Right lobe of liver (tissue), 6 donors: ENCODE measurements at regions not wholly inside any gene's neighbourhood (a gene's known extent, or its start where the extent isn't known, plus 50 kb on each side); places are given as distances from the start of the nearest gene placed in this dataset.

Experiments used
- ATAC-seq, 4 donors: fragments of 200-7000 bp; cut with Tn5 transposase; one replicate each; pipeline ENCODE4 v1.9.1; 2020; ENCODE audit warnings: mild to moderate bottlenecking in 4 of 4, moderate library complexity in 4 of 4
- DNase-seq, 3 donors: peaks; one replicate each; pipeline ENCODE4 v3.0.0-alpha.2; 2020
- H3K27ac ChIP-seq, 3 donors: fragments of 200-600 bp; one replicate each; pipeline ENCODE4 v1.8.0; 2022
- H3K27me3 ChIP-seq, 2 donors: fragments of 200-600 bp; one replicate each; pipeline ENCODE4 v1.8.0; 2022
- H3K36me3 ChIP-seq, 4 donors: fragments of 200-600 bp; sonication (generic) in 1 of 4; one replicate each; pipeline versions ENCODE4 v1.5.1 to v1.8.0; 2017 to 2022; ENCODE audit warnings: control low read depth in 1 of 4
- H3K4me1 ChIP-seq, 4 donors: fragments of 200-600 bp; sonication (generic) in 1 of 4; one replicate each; pipeline versions ENCODE4 v1.5.1 to v1.8.0; 2017 to 2022; ENCODE audit warnings: control low read depth in 1 of 4
- H3K4me3 ChIP-seq, 3 donors: fragments of 200-600 bp; one replicate each; pipeline ENCODE4 v1.8.0; 2022
- H3K9me3 ChIP-seq, 4 donors: fragments of 200-600 bp; sonication (generic) in 1 of 4; one replicate each; pipeline versions ENCODE4 v1.5.1 to v1.8.0; 2017 to 2022; ENCODE audit warnings: control low read depth in 1 of 4
- POLR2A ChIP-seq: fragments of 450-650 bp; IDR thresholded peaks from one replicate; pipeline ENCODE4 v1.6.1; 2017; ENCODE audit warnings: antibody characterized with exemption, mild to moderate bottlenecking
- WGBS: methylation state at CpG from one replicate; pipeline ENCODE4 v1.1.6; 2018; ENCODE audit warnings: low coverage, low lambda C conversion rate; ENCODE audit not compliant: insufficient coverage; ENCODE audit errors: missing lambda C conversion rate; 5-methylcytosine and 5-hydroxymethylcytosine counted together
- intact Hi-C, 2 donors: fragments of 100-400 bp; cut with DNase I; formaldehyde crosslinking; loops; one replicate each; pipeline versions ENCODE4 v1.11.2 to v1.14.1; 2022
- TF ChIP-seq, protein P1 (sequence below), 4 donors: fragments of 200-600 bp in 3 of 4; fragments of 450-650 bp in 1 of 4; IDR thresholded peaks; one replicate each; pipeline versions ENCODE4 v1.5.1 to v1.8.0; 2016 to 2022; ENCODE audit warnings: antibody characterized with exemption in 4 of 4, mild to moderate bottlenecking in 2 of 4
- donor health status: DM: no; HTN: yes; CAD: no.
- donor health status: DM: no; HTN: no; CAD: no.
- donor health status: DM: no; HTN: no; CAD: no.
- donor health status: DM: no; HTN: yes; CAD: no.
- donor health status: DM: no; HTN: yes; CAD: no.

GRCh38 chr13:19332378-19332777, 150.8 kb upstream of the TUBA3C start:
- 37% methylated on average over 3 of the region's 3 CpGs for WGBS
- Histone ChIP-seq H3K27ac (no peak overlapping the region), H3K27me3 (no peaks in the 10 kb centered on the region), H3K4me3 (no peak overlapping the region), H3K9me3 (no peaks in the 10 kb centered on the region), H3K36me3 (no peaks in the 10 kb centered on the region), H3K4me1 (no peaks in the 10 kb centered on the region)
- no peak for TF ChIP-seq POLR2A
- TF ChIP-seq, protein P1, sequence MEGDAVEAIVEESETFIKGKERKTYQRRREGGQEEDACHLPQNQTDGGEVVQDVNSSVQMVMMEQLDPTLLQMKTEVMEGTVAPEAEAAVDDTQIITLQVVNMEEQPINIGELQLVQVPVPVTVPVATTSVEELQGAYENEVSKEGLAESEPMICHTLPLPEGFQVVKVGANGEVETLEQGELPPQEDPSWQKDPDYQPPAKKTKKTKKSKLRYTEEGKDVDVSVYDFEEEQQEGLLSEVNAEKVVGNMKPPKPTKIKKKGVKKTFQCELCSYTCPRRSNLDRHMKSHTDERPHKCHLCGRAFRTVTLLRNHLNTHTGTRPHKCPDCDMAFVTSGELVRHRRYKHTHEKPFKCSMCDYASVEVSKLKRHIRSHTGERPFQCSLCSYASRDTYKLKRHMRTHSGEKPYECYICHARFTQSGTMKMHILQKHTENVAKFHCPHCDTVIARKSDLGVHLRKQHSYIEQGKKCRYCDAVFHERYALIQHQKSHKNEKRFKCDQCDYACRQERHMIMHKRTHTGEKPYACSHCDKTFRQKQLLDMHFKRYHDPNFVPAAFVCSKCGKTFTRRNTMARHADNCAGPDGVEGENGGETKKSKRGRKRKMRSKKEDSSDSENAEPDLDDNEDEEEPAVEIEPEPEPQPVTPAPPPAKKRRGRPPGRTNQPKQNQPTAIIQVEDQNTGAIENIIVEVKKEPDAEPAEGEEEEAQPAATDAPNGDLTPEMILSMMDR (IDR thresholded peaks at IDR 0.05) = no peak
- ATAC-seq (no peak), DNase-seq (no peak)
- intact Hi-C loops = no loop called here

GRCh38 chr13:19329365-19329764, 147.7 kb upstream of the TUBA3C start:
- no peaks in the 10 kb centered on the region for H3K4me1 ChIP-seq
- no peaks in the 10 kb centered on the region for H3K9me3 ChIP-seq
- 34% methylated on average over 3 of the region's 3 CpGs for WGBS
- no peak for ATAC-seq
- no peak overlapping the region for H3K4me3 ChIP-seq
- no peaks in the 10 kb centered on the region for H3K36me3 ChIP-seq
- TF ChIP-seq, protein P1 (IDR thresholded peaks at IDR 0.05) = no peak
- no peak for TF ChIP-seq POLR2A
- no peak for DNase-seq
- intact Hi-C loops = no loop called here
- H3K27me3 ChIP-seq = no peaks in the 10 kb centered on the region
- H3K27ac ChIP-seq = no peak overlapping the region

- DNase-seq = no peak
- Histone ChIP-seq H3K36me3 (no peaks in the 10 kb centered on the region), H3K4me3 (no peak overlapping the region), H3K4me1 (no peaks in the 10 kb centered on the region), H3K9me3 (no peaks in the 10 kb centered on the region), H3K27me3 (no peaks in the 10 kb centered on the region), H3K27ac (no peak overlapping the region)
- no peak for ATAC-seq
- TF ChIP-seq, protein P1 (IDR thresholded peaks at IDR 0.05) = no peak
- TF ChIP-seq POLR2A = no peak
- intact Hi-C loops = no loop called here
Measured at GRCh38 chr13:19324325-19324724, 142.7 kb upstream of the TUBA3C start.

DNA sequence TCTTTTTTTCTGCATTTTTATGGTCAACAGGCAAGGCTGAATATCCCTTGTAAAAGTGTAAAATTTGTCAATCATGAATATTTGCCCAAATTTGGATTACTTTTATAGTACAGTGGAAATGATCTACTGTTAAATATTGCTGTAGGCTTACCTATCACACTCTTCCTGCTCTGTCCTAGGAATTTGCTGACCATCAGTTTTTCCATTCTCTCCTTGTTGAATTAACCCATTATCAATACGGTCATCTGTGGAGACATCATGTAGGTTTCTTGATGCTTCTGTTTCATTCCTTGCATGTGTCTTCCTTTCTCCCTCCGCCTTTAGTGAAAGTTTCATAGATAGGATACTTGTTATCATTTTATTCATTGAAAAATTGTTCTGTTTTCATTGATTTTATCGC, 139.6 kb upstream of the TUBA3C start:
- ATAC-seq (no peak), DNase-seq (no peak)
- Histone ChIP-seq H3K36me3 (no peaks in the 10 kb centered on the region), H3K27ac (no peak overlapping the region), H3K27me3 (no peaks in the 10 kb centered on the region), H3K4me1 (no peaks in the 10 kb centered on the region), H3K9me3 (no peaks in the 10 kb centered on the region), H3K4me3 (no peak overlapping the region)
- WGBS = 40% methylated on average over 3 of the region's 3 CpGs
- no peak for TF ChIP-seq POLR2A
- intact Hi-C loops = no loop called here

DNA sequence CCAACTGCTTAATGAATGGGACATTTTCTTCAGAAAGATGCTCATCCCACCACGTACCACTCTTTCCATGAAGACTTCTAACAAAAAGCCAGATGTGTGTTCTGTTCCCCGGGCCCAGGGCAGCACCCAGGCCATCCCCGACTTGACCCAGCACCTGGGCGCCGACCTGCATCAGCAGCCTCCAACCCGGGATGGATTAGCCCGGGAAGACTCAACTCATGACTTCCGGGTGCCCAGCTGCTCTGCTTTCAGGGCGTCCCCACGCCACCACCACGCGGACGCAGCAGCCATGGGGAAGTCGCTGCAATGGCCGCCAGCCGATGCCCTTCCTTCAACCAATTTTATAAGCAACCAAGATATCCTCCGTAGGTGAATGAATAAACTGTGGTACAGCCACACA, 123.8 kb upstream of the TUBA3C start:
- no peak for ATAC-seq
- Histone ChIP-seq H3K4me1 (no peaks in the 10 kb centered on the region), H3K27ac (no peak overlapping the region), H3K4me3 (no peak overlapping the region), H3K9me3 (no peaks in the 10 kb centered on the region), H3K36me3 (no peaks in the 10 kb centered on the region), H3K27me3 (no peaks in the 10 kb centered on the region)
- DNase-seq = no peak
- TF ChIP-seq, protein P1 (IDR thresholded peaks at IDR 0.05) = no peak
- TF ChIP-seq POLR2A = no peak
- intact Hi-C loops = no loop called here
- 69% methylated on average over 8 of the region's 17 CpGs for WGBS
